GM19043 (cell line): ENCODE measurements at regions not wholly inside any gene's neighbourhood (a gene's known extent, or its start where the extent isn't known, plus 50 kb on each side); places are given as distances from the start of the nearest gene placed in this dataset.
"Not testable (repeated sequence)": the region's sequence is repeated elsewhere in the genome, so short reads cannot be mapped to it uniquely, and the experiment has no call there.

Experiments used
- ATAC-seq: cut with Tn5 transposase; IDR thresholded peaks from one replicate; pipeline ENCODE4 v1.9.1; 2021; ENCODE audit warnings: low read depth; ENCODE audit not compliant: unreplicated experiment

DNA sequence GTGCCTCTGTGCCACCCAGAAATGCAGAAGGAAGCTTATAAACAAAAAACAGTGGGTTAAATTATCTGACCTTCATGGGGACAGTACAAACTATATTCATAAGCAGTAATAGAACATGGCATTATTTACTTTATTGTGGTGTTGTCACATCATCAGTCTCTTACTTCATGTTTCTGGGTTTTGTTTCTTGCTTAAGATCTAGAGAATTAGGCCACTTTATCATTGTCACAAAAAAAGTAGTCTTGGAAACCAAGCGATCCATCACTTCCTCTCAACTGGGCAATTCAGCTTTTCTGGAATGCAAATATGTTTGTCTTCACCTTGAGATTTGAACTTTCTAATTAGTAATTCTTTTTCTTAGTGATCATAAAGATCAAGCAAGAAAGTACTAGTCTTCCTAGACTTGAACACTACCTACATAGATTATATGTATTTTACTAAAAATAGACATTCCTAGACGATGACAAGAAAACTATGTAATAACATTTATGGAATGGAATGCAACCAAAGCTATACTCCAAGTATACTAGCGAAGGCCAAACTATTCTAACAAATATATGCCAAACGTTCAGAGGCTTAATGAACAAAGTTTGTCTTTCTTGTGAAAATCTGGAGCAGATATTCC is 363.4 kb downstream of the DAD1 start:
- ATAC-seq, result no peak

- ATAC-seq, result no peak
Measured at GRCh38 chr14:22221508-22221907, 367.5 kb downstream of the DAD1 start.

- ATAC-seq, result no peak
Measured at GRCh38 chr14:22220427-22220826, 368.6 kb downstream of the DAD1 start.

GRCh38 chr14:22218728-22219127 is 370.3 kb downstream of the DAD1 start:
- ATAC-seq, result no peak

DNA sequence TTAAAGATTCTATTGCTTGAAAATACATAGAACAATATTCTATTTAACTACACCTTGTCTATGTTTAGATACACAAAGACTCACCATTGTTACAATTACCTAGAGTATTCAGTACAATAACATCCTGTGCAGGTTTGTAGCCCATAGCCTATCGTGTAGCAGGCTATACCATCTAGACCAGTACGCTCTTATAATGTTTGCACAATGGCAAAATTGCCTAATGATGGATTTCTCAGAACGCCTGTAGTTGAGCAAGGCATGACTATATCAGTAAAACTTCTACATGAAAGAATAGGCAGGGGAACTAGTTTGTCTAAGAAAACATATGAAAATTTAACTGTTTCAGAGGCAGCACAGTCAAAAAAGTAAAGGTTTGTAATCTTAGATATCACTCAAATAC is 375.9 kb downstream of the DAD1 start:
- no peak for ATAC-seq

GRCh38 chr14:22210906-22211305 is 378.1 kb downstream of the DAD1 start:
- ATAC-seq, result no peak

- no peak for ATAC-seq
Measured at GRCh38 chr14:22210026-22210425, 379.0 kb downstream of the DAD1 start.

- no peak for ATAC-seq
Measured at GRCh38 chr14:22203036-22203435, 386.0 kb downstream of the DAD1 start.

GRCh38 chr14:22202313-22202712 is 386.7 kb downstream of the DAD1 start:
- no peak for ATAC-seq

DNA sequence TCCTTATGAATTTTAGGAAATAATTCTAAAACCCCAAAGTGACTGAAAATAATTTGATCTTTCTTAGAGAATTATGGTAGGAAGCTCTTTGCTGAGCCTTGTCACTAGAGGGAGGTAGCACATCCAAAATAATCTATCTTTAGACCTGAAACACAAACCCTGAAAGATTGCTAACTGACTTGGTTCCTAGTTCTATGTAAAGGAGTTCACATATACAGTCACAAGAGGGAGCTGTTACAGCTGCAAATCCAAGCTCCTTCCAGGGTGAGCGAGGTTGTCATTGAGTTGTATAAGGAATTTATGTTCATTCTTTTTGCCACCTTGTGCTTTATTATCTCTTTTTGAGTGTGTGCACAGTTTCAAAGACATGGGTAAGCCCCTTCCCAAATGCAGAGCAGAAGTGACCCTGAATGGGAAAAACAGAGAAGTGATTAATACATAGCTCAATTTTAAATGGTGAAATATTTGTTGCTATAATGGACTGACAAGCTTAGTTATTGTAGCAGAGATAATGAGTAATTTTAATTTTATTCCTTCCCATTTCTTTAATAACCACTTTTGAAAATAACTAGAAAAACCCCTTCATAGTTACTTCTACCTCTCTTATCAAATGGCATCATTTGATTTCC is 387.9 kb downstream of the DAD1 start:
- peak; percentile 53 for ATAC-seq

- not testable (repeated sequence) for ATAC-seq
Measured at GRCh38 chr14:22200131-22200530, 388.9 kb downstream of the DAD1 start.

DNA sequence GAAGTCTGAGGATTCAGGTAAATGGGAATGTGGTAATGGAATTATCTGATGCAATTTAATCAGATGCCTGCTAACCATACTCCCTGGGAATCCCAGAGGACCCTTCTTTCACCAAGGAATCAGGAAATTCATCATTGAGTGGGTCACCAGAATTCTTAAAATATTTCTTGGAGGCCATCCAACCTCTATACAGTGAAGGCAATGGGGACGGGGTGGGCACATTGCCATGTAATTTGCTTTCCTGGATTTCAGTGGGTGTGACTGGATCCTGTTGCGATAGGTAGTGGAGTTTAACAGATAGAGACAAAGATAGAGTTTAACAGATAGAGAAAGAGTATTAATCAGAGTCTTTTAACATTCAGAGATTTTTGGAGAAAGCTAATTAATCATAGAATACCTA is 394.4 kb downstream of the DAD1 start:
- ATAC-seq, result no peak

- no peak for ATAC-seq
Measured at GRCh38 chr14:22190411-22191191, 398.4 kb downstream of the DAD1 start.

- no peak for ATAC-seq
Measured at GRCh38 chr14:22189881-22190280, 399.1 kb downstream of the DAD1 start.

- no peak for ATAC-seq
Measured at GRCh38 chr14:22188318-22188717, 400.7 kb downstream of the DAD1 start.

- no peak for ATAC-seq
Measured at GRCh38 chr14:22185789-22186188, 403.2 kb downstream of the DAD1 start.

DNA sequence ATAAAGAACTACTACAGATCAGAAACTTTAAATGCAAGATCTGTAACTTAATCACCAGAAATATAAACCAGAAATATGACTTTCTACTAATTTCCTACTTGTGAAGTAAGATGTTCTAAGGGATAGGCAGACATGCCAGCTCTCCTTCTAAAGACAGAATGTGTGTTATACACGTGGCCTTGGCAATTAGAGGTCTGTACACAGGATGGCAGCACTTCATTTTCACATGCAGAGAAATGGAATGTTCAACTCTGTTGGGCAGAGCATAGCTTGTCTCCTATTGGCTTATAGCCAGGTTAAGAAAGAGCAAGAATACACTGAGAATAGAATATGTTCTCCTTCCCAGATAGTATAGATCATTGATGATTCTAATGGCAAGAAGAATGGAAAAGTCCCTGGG is 403.8 kb downstream of the DAD1 start:
- ATAC-seq, result no peak

DNA sequence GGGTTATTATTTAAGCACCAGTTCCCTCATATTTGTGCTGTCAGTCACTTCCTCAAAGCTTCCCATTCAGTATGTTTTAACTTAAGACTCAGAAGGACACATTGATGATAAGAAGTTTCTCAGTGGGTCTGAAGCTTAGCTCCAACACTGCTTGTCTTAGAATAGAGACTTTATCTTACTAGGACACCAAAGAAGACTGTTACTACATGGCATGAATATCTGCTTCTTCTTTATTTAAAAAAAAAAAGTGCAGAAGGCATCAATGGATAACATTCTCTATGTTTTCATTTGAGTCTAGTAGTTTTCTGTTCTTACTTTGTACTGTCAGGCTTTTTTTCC is 404.2 kb downstream of the DAD1 start:
- ATAC-seq, result no peak

DNA sequence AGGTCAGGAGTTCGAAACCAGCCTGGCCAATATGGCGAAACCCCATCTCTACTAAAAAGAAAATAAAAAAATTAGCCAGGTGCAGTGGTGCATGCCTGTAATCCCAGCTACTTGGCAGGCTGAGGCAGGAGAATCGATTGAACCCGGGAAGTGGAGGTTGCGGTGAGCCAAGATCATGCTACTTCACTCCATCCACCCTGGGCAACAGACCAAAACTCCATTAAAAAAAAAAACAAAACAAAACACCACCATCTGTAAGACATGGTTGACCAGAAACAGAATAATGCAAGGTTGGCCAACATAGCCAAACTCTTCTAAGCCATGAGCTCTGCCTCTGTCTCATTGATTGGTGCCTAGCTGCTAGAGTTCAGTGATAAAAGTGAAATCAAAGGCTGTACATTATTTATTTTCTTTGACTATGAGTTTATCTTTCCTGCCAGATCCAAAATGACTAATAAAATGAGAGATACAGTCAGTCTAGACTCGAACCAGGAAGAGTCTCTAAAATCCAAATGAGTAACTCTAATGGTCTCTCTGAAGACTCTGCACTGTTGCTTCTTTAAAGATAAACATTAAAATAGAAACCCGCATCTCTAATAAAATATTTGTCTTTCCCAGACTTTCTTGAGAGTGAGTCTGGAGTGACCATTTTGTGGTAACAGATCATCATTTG is 404.7 kb downstream of the DAD1 start:
- ATAC-seq, result no peak

GRCh38 chr14:22180045-22180444 is 409.0 kb downstream of the DAD1 start:
- ATAC-seq, result no peak

- no peak for ATAC-seq
Measured at GRCh38 chr14:22179190-22179589, 409.8 kb downstream of the DAD1 start.
